GM21619 (cell line): ENCODE measurements at regions not wholly inside any gene's neighbourhood (a gene's known extent, or its start where the extent isn't known, plus 50 kb on each side); places are given as distances from the start of the nearest gene placed in this dataset.

Source experiments
- ATAC-seq: cut with Tn5 transposase; IDR thresholded peaks from one replicate; pipeline ENCODE4 v1.9.1; 2021; ENCODE audit not compliant: unreplicated experiment

- ATAC-seq: no peak
Measured at GRCh38 chr4:138671106-138671505, 344.5 kb upstream of the NOCT start.

GRCh38 chr4:138670681-138671080, 344.9 kb upstream of the NOCT start:
- no peak for ATAC-seq

GRCh38 chr4:138669479-138670315, 345.9 kb upstream of the NOCT start:
- ATAC-seq: no peak

GRCh38 chr4:138668309-138668708, 347.3 kb upstream of the NOCT start:
- ATAC-seq: no peak

GRCh38 chr4:138666366-138666765, 349.2 kb upstream of the NOCT start:
- ATAC-seq: no peak

- ATAC-seq: no peak
Measured at GRCh38 chr4:138665851-138666250, 349.7 kb upstream of the NOCT start.

- no peak for ATAC-seq
Measured at GRCh38 chr4:138663883-138664282, 351.7 kb upstream of the NOCT start.

GRCh38 chr4:138659812-138660316, 355.7 kb upstream of the NOCT start:
- no peak for ATAC-seq

- ATAC-seq: no peak
Measured at GRCh38 chr4:138659037-138659811, 356.4 kb upstream of the NOCT start.

GRCh38 chr4:138658518-138658917, 357.1 kb upstream of the NOCT start:
- no peak for ATAC-seq

GRCh38 chr4:138656990-138657389, 358.6 kb upstream of the NOCT start:
- no peak for ATAC-seq

- no peak for ATAC-seq
Measured at GRCh38 chr4:138655985-138656384, 359.6 kb upstream of the NOCT start.

- ATAC-seq: no peak
Measured at GRCh38 chr4:138655286-138655685, 360.3 kb upstream of the NOCT start.

- peak; percentile 60 for ATAC-seq
Measured at GRCh38 chr4:138650929-138651448, 364.6 kb upstream of the NOCT start.

GRCh38 chr4:138650495-138650894, 365.1 kb upstream of the NOCT start:
- no peak for ATAC-seq

GRCh38 chr4:138647433-138647832, 368.1 kb upstream of the NOCT start:
- ATAC-seq: no peak

- ATAC-seq: peak; percentile 44
Measured at GRCh38 chr4:138646383-138646782, 369.2 kb upstream of the NOCT start.

- no peak for ATAC-seq
Measured at GRCh38 chr4:138645289-138645688, 370.3 kb upstream of the NOCT start.

GRCh38 chr4:138644322-138644721, 371.3 kb upstream of the NOCT start:
- no peak for ATAC-seq

GRCh38 chr4:138643827-138644226, 371.8 kb upstream of the NOCT start:
- ATAC-seq: no peak

GRCh38 chr4:138639018-138639741, 376.4 kb upstream of the NOCT start:
- no peak for ATAC-seq
